ENCODE measurements at regions not wholly inside any gene's neighbourhood (a gene's known extent, or its start where the extent isn't known, plus 50 kb on each side); places are given as distances from the start of the nearest gene placed in this dataset.

- no peak overlapping the region for H4K8ac ChIP-seq (ENCODE audit: low read depth, low read length)
- H2BK120ac ChIP-seq (ENCODE audit: insufficient read depth, low read length, poor library complexity) = no peak overlapping the region
- no peak overlapping the region for H2AFZ ChIP-seq (ENCODE audit: insufficient read depth, low read length, poor library complexity)
- no peaks in the 10 kb centered on the region for H3K27me3 ChIP-seq (ENCODE audit: insufficient read depth, low read length)
- H3K79me2 ChIP-seq (ENCODE audit: control insufficient read depth, insufficient read depth, low read length, poor library complexity) = no peaks in the 10 kb centered on the region
- no peaks in the 10 kb centered on the region for H3K36me3 ChIP-seq (ENCODE audit: control insufficient read depth in 1 of 2, insufficient read depth in 2 of 2, low read length in 2 of 2)
- no peaks in the 10 kb centered on the region for H3K9me3 ChIP-seq (ENCODE audit: insufficient read depth, low read depth, low read length)
- H3K79me1 ChIP-seq (ENCODE audit: low read length) = no peaks in the 10 kb centered on the region
- no peak overlapping the region for H2BK12ac ChIP-seq (ENCODE audit: low read length)
- H3K4me2 ChIP-seq (ENCODE audit: low read length) = no peak overlapping the region
- no peak overlapping the region for H4K12ac ChIP-seq (ENCODE audit: low read depth, low read length)
- no peak overlapping the region for H3K4me3 ChIP-seq (ENCODE audit: low read depth, low read length)
- no peak overlapping the region for H3K4ac ChIP-seq (ENCODE audit: low read depth, low read length)
- no peak overlapping the region for H3K27ac ChIP-seq (ENCODE audit: low read depth, low read length)
- H2AK5ac ChIP-seq (ENCODE audit: low read length) = no peak overlapping the region
- H3K18ac ChIP-seq (ENCODE audit: low read length) = no peak overlapping the region
- H2BK5ac ChIP-seq (ENCODE audit: low read depth, low read length, poor library complexity) = no peak overlapping the region
- H3K23ac ChIP-seq (ENCODE audit: low read length) = no peak overlapping the region
- no peaks in the 10 kb centered on the region for H3K4me1 ChIP-seq (ENCODE audit: control insufficient read depth in 1 of 2, insufficient read depth in 2 of 2, low read length in 2 of 2)
- no peak overlapping the region for H3K9ac ChIP-seq (ENCODE audit: low read length)
- no peak overlapping the region for H3K14ac ChIP-seq (ENCODE audit: low read length)
- no peak for DNase-seq
- H4K91ac ChIP-seq (ENCODE audit: low read depth, low read length) = no peak overlapping the region
Measured at GRCh38 chr5:33194914-33195313, 245.9 kb upstream of the TARS1 start.

- Histone ChIP-seq H2BK120ac (ENCODE audit: insufficient read depth, low read length, poor library complexity) (no peak overlapping the region), H3K14ac (ENCODE audit: low read length) (no peak overlapping the region), H3K4me3 (ENCODE audit: low read depth, low read length) (no peak overlapping the region), H2AK5ac (ENCODE audit: low read length) (no peak overlapping the region), H3K4me1 (ENCODE audit: control insufficient read depth in 1 of 2, insufficient read depth in 2 of 2, low read length in 2 of 2) (no peaks in the 10 kb centered on the region), H2BK12ac (ENCODE audit: low read length) (no peak overlapping the region), H3K18ac (ENCODE audit: low read length) (no peak overlapping the region), H3K4ac (ENCODE audit: low read depth, low read length) (no peak overlapping the region), H3K27me3 (ENCODE audit: insufficient read depth, low read length) (no peaks in the 10 kb centered on the region), H3K4me2 (ENCODE audit: low read length) (no peak overlapping the region), H3K79me1 (ENCODE audit: low read length) (no peaks in the 10 kb centered on the region), H2BK5ac (ENCODE audit: low read depth, low read length, poor library complexity) (no peak overlapping the region), H4K91ac (ENCODE audit: low read depth, low read length) (no peak overlapping the region), H2AFZ (ENCODE audit: insufficient read depth, low read length, poor library complexity) (no peak overlapping the region), H3K9me3 (ENCODE audit: insufficient read depth, low read depth, low read length) (no peaks in the 10 kb centered on the region), H4K12ac (ENCODE audit: low read depth, low read length) (no peak overlapping the region), H3K9ac (ENCODE audit: low read length) (no peak overlapping the region), H4K8ac (ENCODE audit: low read depth, low read length) (no peak overlapping the region), H3K79me2 (ENCODE audit: control insufficient read depth, insufficient read depth, low read length, poor library complexity) (no peaks in the 10 kb centered on the region), H3K36me3 (ENCODE audit: control insufficient read depth in 1 of 2, insufficient read depth in 2 of 2, low read length in 2 of 2) (no peaks in the 10 kb centered on the region), H3K23ac (ENCODE audit: low read length) (no peak overlapping the region), H3K27ac (ENCODE audit: low read depth, low read length) (no peak overlapping the region)
- DNase-seq = peak; percentile 17 to 87
- no CpG with 5 or more reads among the region's 3 CpGs for WGBS (ENCODE audit: extremely low coverage, insufficient coverage, insufficient read length)
Measured at GRCh38 chr5:33195431-33196165, 245.2 kb upstream of the TARS1 start.

GRCh38 chr5:33198836-33199235, 241.9 kb upstream of the TARS1 start:
- H4K8ac ChIP-seq (ENCODE audit: low read depth, low read length) = no peak overlapping the region
- no peak overlapping the region for H2AK5ac ChIP-seq (ENCODE audit: low read length)
- H3K4me2 ChIP-seq (ENCODE audit: low read length) = no peak overlapping the region
- H3K4me1 ChIP-seq (ENCODE audit: control insufficient read depth in 1 of 2, insufficient read depth in 2 of 2, low read length in 2 of 2) = no peaks in the 10 kb centered on the region
- H4K91ac ChIP-seq (ENCODE audit: low read depth, low read length) = no peak overlapping the region
- H3K14ac ChIP-seq (ENCODE audit: low read length) = no peak overlapping the region
- H2BK5ac ChIP-seq (ENCODE audit: low read depth, low read length, poor library complexity) = no peak overlapping the region
- no peak overlapping the region for H2AFZ ChIP-seq (ENCODE audit: insufficient read depth, low read length, poor library complexity)
- no peak overlapping the region for H3K27ac ChIP-seq (ENCODE audit: low read depth, low read length)
- no CpG with 5 or more reads among the region's 4 CpGs for WGBS (ENCODE audit: extremely low coverage, insufficient coverage, insufficient read length)
- H3K9me3 ChIP-seq (ENCODE audit: insufficient read depth, low read depth, low read length) = no peaks in the 10 kb centered on the region
- H2BK12ac ChIP-seq (ENCODE audit: low read length) = no peak overlapping the region
- H3K27me3 ChIP-seq (ENCODE audit: insufficient read depth, low read length) = no peaks in the 10 kb centered on the region
- H3K79me1 ChIP-seq (ENCODE audit: low read length) = no peaks in the 10 kb centered on the region
- no peak overlapping the region for H3K4me3 ChIP-seq (ENCODE audit: low read depth, low read length)
- H3K79me2 ChIP-seq (ENCODE audit: control insufficient read depth, insufficient read depth, low read length, poor library complexity) = no peaks in the 10 kb centered on the region
- H3K9ac ChIP-seq (ENCODE audit: low read length) = no peak overlapping the region
- no peak overlapping the region for H2BK120ac ChIP-seq (ENCODE audit: insufficient read depth, low read length, poor library complexity)
- H3K18ac ChIP-seq (ENCODE audit: low read length) = no peak overlapping the region
- no peak overlapping the region for H3K4ac ChIP-seq (ENCODE audit: low read depth, low read length)
- peak in 1 of 2 donors; percentile 60 for DNase-seq
- no peaks in the 10 kb centered on the region for H3K36me3 ChIP-seq (ENCODE audit: control insufficient read depth in 1 of 2, insufficient read depth in 2 of 2, low read length in 2 of 2)
- no peak overlapping the region for H3K23ac ChIP-seq (ENCODE audit: low read length)
- H4K12ac ChIP-seq (ENCODE audit: low read depth, low read length) = no peak overlapping the region

- H4K91ac ChIP-seq (ENCODE audit: low read depth, low read length) = no peak overlapping the region
- no peak overlapping the region for H3K27ac ChIP-seq (ENCODE audit: low read depth, low read length)
- H2AFZ ChIP-seq (ENCODE audit: insufficient read depth, low read length, poor library complexity) = no peak overlapping the region
- no peak overlapping the region for H3K23ac ChIP-seq (ENCODE audit: low read length)
- no peak overlapping the region for H3K4ac ChIP-seq (ENCODE audit: low read depth, low read length)
- DNase-seq = no peak
- no peak overlapping the region for H2BK120ac ChIP-seq (ENCODE audit: insufficient read depth, low read length, poor library complexity)
- WGBS (ENCODE audit: extremely low coverage, insufficient coverage, insufficient read length) = no CpG with 5 or more reads among the region's 1 CpG
- no peak overlapping the region for H3K14ac ChIP-seq (ENCODE audit: low read length)
- H2BK12ac ChIP-seq (ENCODE audit: low read length) = no peak overlapping the region
- H3K18ac ChIP-seq (ENCODE audit: low read length) = no peak overlapping the region
- H3K4me1 ChIP-seq (ENCODE audit: control insufficient read depth in 1 of 2, insufficient read depth in 2 of 2, low read length in 2 of 2) = no peaks in the 10 kb centered on the region
- H4K8ac ChIP-seq (ENCODE audit: low read depth, low read length) = no peak overlapping the region
- no peak overlapping the region for H4K12ac ChIP-seq (ENCODE audit: low read depth, low read length)
- H3K9ac ChIP-seq (ENCODE audit: low read length) = no peak overlapping the region
- no peak overlapping the region for H2BK5ac ChIP-seq (ENCODE audit: low read depth, low read length, poor library complexity)
- H3K27me3 ChIP-seq (ENCODE audit: insufficient read depth, low read length) = no peaks in the 10 kb centered on the region
- H3K36me3 ChIP-seq (ENCODE audit: control insufficient read depth in 1 of 2, insufficient read depth in 2 of 2, low read length in 2 of 2) = no peaks in the 10 kb centered on the region
- no peak overlapping the region for H3K4me3 ChIP-seq (ENCODE audit: low read depth, low read length)
- H3K4me2 ChIP-seq (ENCODE audit: low read length) = no peak overlapping the region
- no peaks in the 10 kb centered on the region for H3K9me3 ChIP-seq (ENCODE audit: insufficient read depth, low read depth, low read length)
- no peaks in the 10 kb centered on the region for H3K79me2 ChIP-seq (ENCODE audit: control insufficient read depth, insufficient read depth, low read length, poor library complexity)
- no peaks in the 10 kb centered on the region for H3K79me1 ChIP-seq (ENCODE audit: low read length)
- no peak overlapping the region for H2AK5ac ChIP-seq (ENCODE audit: low read length)
Measured at GRCh38 chr5:33203931-33204330, 236.8 kb upstream of the TARS1 start.
